ENCODE measurements at regions not wholly inside any gene's neighbourhood (a gene's known extent, or its start where the extent isn't known, plus 50 kb on each side); places are given as distances from the start of the nearest gene placed in this dataset.
"Not testable (repeated sequence)": the region's sequence is repeated elsewhere in the genome, so short reads cannot be mapped to it uniquely, and the experiment has no call there.

DNA sequence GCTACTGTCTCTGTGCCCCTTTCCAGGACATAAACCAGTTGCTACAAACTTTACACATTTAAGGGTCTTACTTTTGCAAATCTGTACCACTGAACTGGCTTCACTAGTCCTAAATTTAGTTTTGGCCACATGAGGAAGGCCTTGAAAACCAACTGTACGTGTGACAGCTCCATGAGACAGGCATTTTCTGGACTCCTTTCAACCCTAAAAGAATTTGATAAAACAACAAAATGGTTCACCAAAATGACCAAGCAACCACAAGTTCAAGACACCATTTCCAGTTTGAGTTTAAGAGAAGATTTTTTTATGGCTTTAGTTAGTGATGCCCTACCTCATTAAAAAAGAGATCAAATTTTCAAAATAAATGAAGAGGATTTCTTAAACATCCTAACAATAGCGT is 246.4 kb downstream of the ZNF674 start:
- DNase-seq (ENCODE audit: low spot score), result no peak

DNA sequence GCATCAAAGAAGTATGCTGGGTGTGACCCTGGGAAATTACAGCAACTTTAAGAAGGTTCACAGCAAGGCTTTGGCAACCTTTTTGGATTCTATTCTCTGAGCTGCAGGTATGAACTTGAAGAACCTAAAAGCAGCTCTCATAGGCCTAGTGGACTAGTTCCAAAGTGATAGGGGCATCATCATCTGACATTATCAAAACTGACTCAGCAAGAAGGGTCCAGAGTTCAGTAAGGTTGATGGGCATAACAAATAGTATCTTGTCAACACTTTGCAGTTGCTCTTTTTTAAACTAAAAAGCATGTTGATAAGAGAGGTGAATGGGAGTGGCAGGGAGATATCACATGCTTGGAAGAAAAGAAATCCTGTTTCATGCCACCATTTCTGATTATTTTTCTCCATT is 249.3 kb downstream of the ZNF674 start:
- DNase-seq (ENCODE audit: low spot score), result no peak

DNA sequence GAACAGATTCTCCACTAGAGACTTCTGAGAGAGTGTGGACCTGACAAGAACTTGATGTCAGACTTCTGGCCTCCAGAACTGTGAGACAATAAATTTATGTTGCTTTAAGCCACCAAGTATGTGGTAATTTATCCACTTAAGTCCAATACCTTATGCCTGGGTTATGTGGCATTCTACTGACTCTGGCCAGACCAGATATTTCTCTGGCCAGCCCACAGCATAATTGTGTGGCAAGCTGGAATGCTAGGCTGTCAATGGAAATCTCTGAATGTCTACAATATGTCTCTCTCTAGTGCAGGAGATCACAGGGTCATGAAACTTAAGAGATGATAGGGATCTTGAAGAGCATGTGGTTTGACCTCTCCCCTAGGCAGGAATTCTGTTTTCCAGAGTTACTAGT is 251.0 kb downstream of the ZNF674 start:
- DNase-seq (ENCODE audit: low spot score), result no peak

DNA sequence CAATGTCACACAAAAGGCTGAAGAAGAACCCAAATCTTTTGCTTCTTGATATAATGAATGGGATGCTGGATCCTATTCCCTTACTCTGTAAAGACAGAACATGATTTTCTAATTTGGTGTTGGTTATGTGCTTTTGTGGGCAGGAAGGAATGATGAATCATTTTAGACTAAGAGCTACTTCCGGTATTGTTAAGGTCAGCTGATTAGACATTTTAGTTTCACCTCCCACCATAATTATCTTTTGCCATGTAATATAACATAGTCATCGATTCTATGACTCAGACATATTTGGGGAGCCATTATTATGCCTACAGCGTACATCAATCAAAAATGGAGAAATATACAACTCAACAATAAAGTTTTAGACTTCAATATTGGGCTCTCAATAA is 265.3 kb downstream of the ZNF674 start:
- no peak for DNase-seq (ENCODE audit: low spot score)

DNA sequence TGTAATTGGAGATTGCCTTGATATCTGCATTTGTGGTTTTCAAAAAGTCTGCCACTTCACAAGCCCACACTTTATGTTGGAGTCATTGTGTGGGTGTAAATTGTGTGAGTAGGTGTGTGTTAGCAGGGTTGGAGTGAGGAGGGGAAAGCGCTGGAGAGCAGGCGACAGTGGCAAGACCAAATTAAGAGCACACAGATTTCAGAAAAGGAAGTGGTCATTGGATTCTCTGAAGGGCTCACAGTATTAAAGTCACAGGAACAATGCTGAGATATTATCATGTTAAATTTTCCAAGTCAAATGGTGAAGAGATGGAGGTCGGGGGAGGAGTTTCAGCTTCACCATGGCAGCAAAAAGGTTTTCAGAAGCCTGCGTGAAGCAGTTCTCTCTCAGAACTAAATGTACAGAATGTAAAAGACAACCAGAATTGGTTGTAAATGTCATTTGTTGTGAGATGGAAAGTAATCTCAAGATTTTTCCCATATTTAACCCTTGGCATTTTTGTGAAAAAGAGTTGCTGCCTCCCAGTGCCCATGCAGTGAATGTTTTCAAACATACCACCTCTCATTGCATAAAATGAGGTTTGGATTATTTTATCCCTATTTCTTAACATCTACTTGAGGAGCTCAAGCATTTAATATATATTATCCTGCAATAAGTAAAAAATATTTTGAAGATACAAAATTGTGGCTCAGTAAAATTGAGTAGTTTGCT is 265.9 kb downstream of the ZNF674 start:
- DNase-seq (ENCODE audit: low spot score), result no peak

DNA sequence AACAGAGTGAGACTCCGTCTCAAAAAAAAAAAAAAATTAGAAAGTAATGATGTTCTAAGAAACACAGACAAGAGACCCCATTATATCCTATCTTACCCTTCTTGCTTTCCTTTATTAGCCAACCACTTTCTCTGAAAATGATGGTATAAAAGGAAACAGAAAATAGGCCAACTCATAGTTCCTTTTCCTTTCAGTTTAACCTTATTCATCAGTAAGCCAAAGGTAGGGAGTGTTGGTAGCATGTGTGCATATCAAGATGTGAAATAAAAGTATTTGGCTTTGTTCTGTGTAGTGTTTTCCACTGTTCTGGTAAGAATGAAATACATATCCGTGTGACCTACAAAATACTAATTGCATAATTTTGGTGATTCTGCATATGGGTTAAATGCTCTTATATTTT is 266.6 kb downstream of the ZNF674 start:
- DNase-seq (ENCODE audit: low spot score), result no peak

DNA sequence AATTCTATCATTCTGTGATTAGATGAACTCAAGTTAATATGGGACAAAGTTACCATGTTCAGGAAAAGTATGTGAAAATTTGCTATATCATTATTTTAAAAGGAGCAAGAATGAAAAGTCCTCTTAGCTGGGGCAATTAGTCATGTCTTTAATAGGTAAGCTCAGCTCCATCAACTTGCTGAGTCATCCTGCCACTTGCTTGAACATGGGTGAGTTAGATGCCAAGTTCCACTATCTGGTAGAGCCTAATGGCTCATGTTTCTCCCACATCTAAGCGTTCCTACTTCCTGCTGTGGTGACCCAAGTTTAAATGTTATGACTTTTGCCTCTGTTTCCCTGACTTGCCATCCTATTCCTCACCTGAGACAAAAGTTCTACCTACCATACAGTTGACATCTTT is 276.8 kb downstream of the ZNF674 start:
- DNase-seq (ENCODE audit: low spot score), result no peak

DNA sequence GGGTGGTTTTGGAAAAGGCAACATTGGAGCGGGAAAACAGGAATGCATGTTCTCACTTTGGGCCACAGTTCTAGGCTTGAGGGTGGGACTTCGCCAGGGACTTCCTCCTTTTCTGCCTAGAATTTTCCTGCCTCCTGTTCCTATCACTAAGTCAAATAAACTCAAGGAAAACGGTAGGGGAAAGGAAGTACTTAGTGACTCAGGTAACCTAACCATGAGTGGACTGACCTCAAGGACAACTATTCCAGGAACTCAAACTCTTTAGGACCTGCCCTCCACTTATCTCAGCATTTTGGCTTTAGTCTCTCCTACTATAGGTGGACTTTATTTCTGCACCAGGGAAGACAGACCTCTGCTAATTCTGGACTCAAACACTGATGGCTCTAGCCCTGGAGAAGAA is 281.7 kb downstream of the ZNF674 start:
- no peak for DNase-seq (ENCODE audit: low spot score)

DNA sequence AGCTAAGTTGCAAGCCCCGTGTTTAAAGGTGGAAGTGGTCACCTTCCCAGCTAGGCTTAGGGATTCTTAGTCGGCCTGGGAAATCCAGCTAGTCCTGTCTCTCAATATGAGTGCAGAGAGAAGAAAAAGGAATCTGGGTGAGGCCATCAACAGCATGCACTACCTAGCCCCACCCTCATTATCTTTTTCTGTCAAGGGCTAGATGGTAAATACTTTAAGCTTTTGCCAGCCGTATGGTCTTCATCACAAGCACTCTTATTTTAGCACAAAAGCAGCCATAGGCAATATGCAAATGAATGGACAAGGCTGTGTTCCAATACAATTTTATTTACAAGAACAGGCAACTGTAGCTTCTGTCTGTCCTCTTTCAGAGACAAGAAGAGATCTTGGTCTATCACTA is 282.9 kb downstream of the ZNF674 start:
- DNase-seq (ENCODE audit: low spot score), result no peak

DNA sequence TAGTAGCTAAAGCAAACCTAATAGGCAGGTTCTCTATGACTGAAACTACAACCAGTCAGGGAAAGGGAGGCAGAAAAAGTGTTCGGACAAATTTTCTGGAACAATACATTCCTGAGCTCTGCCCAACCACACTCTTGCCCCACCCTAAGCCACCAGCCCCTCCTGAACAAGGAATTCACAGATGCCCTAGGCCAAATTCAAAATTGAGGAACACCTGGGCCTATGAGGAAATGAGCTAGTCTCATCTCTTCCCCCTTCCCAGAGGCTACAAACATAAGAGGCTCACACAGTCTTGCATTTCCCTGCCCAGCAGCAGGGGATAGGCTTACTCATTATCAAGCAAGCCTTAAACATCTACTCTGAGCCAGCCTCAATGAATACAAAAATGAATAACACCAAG is 284.7 kb downstream of the ZNF674 start:
- no peak for DNase-seq (ENCODE audit: low spot score)

DNA sequence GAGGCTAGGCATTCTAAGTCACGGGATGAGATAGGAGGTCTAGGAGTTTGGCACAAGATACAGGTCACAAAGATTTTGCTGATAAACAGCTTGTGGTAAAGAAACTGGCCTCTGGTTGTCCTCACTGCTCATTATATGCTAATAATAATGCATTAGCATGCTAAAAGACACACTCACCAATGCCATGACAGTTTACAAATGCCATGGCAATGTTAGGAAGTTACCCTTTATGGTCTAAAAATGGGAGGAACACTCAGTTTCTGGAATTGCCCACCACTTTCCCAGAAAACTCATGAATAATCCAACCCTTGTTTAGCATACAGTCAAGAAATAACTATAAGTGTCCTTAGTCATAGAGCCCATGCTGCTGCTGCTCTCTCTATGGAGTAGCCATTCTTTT is 286.9 kb downstream of the ZNF674 start:
- no peak for DNase-seq (ENCODE audit: low spot score)

DNA sequence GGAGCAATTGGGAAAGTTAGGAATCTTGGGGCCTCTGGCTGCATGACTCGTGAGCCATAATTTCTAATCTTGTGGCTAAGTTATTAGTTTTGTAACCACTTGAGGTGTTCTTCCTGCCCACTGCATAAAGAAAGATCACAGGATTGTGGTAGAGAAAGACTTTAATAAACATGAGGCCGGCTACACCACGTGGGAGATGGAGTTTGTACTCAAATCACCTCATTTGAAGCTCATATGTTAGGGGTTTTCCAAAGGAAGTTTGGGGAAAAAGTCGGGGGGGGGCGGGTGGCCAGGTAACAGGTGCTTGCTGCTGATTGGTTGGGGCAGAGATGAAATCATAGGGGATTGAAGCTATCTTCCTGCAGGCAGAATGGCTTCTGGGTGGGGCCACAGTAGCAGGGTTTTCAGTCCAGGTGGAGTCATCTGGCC is 287.8 kb downstream of the ZNF674 start:
- no peak for DNase-seq (ENCODE audit: low spot score)

DNA sequence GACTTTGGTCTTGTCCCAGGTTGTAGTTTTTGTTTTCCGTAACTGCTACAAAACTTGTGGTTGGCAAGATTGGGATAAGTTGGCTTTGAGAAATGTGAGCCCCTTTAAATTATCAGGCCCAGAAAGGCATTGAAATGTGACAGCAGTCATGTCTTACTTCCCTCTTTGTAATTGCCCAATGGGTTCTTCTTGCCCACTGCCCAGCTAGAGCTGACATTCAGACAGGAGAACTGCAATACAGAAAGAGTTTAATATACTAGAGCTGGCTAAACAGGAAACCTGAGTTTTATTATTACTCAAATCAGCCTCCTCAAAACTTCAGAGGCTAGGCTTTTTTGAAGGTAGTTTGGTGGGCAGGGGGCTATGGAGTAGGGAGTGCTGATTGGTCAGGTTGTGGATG is 288.3 kb downstream of the ZNF674 start:
- no peak for DNase-seq (ENCODE audit: low spot score)

DNA sequence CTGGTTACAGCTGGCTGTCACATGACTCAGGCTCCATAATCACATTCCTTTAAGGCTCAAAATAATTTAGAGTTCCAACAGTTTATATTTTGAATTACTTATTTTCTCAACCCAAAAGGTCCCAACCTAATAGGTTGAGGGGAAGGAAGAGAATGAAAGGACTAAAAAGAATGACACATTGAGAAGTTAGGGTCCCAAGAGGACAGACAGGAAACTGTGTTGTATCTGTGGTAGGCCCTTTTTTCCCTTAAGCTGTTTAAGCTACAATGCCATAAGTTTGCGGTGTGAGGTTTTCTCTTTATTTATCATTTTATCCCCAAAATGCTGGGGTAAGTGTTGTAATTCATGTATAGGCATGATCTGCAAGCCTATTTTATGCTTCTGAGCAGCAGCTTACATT is 290.2 kb downstream of the ZNF674 start:
- no peak for DNase-seq (ENCODE audit: low spot score)

DNA sequence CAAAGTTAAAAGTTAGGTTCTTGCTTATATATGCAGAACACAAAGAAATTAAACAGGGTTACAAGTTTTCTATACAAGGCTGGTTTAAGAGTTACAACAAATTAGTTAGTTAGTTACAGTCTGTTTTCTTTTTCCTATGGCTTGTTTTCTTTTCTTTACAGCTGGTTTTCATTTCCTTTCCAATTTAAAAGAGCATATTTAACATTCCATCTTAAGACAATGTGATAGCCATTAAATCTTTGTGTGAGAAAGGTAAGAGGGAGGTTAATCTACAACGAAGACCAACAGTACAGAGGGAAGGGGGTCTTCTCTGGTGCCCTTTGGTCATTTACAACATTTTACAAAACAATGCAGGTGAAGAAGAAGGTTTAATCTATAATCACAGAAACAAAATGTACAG is 290.6 kb downstream of the ZNF674 start:
- DNase-seq (ENCODE audit: low spot score), result no peak

DNA sequence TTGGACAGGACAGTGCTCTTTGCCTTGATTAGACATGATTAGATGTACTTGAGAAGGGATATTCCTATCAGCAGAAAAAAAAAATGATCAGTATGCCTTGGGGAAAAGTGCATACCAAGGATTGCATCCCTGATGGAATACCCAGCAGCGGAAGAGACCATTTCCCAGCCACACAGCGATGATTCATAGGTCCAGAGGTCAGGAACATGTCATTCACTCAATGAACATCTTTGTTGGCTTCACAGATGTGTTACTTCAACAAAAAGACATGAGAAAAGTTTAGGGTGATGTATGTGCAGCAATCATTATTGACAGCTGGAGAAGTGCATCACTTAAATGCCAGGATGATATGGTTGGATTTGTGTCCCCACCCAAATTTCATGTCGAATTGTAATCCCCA is 293.5 kb downstream of the ZNF674 start:
- no peak for DNase-seq (ENCODE audit: low spot score)

DNA sequence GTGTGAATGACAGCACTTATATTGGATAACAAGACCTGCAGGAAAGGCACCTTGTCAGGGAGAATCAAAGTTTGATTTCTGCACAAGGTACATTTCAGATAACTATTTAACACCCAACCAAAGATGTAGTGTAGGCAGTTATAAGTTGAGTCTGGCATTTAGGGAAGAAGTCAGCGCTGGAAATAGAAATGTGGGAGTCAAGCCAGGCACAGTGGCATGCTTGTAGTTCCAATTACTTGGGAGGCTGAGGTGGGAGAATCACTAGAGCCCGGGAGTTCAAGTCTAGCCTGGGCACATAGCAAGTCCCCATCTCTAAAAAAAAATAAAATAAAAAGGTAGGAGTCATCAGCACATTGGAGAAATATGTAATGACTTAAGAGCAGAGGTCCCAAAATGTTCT is 295.1 kb downstream of the ZNF674 start:
- no peak for DNase-seq (ENCODE audit: low spot score)

DNA sequence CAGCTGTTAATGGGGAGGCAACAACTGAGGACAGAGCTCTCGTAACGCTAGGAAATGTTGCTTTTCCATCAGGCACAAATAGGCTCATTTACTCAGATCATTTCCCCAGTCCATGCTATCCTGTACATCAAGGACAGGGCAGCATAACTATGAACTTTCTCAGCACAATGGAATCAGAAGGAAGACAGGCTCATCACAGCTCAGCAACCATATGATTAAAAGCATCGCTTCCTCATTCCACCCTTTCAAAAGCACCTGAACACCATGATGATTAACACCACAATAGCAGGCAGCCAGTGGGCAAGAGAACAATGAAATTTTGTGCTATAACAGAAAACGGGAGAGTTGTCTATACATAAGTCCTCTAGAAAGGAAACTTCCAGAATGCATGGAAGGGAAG is 297.8 kb downstream of the ZNF674 start:
- DNase-seq (ENCODE audit: low spot score), result no peak

DNA sequence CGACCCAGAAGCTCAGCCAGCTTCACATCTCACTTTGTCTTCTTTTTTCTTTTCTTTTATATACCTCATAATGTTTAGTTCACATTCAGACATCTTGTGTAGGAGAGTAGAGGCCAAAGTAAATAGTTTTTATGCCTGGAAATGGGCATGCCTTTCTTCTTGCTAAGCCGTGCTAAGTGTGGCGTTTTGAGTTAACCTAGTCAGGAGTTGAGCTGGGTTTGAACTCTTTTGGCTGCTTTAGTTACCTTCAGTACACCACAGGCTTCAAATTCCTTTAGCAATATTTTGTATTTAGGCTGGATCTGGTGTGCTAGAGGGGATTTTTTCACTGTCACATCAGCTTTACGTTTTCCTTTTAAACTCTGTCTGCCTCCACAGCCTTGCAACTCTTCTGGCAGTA is 300.8 kb downstream of the ZNF674 start:
- DNase-seq (ENCODE audit: low spot score), result no peak

DNA sequence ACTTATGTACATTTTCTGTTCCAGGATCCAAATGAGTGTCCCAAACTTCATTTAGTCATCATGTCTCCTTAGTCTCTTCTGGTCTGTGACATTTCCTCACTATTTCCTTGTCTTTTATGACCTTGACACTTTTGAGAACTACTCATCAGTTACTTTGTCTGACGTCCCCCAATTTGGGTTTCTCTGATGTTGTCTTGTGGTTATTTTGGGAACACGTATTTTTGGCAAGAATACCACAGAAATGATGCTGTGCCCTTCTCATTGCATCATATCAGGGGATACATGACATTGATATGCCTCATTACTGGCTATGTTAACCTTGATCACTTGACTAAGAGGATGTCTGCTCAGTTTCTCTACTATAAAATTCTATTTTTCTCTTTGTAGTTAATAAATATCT is 308.8 kb downstream of the ZNF674 start:
- DNase-seq (ENCODE audit: low spot score), result no peak

DNA sequence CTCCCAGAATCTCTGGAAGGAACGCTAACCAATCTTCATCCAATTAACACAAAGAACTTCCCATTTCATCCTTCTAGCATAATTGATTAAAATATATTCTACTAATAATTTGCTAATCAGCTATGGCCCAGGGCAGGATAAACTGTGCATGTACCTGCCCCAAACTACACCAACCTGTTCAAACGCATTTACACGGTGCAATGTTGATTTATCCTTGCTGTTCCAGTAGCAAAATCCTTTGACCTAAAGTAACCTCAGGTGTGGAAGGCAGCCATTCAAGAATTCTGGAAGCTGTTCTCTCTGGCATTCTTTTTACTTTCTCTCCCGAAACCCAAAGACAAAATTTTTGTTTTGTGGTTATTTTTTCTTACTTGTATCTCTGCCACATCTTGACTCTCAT is 309.4 kb downstream of the ZNF674 start:
- DNase-seq (ENCODE audit: low spot score), result no peak

DNA sequence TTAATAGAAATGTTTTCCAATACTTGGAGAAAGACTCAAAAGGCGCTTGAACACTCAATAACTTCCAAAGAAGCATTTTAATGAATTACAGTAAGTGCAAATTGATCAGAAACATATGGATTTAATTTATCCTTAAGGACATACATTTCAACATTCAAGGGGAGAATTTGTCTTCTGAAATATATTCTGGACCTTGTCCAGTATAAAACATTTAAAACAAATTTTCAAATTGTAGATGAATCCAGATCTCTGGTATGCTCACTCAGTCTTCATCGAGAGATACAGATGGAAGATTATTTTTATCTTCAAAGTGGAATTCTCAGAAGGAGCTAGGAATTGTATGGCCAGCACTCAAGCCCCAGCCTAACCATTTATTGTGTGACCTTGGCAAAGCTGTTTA is 310.4 kb downstream of the ZNF674 start:
- no peak for DNase-seq (ENCODE audit: low spot score)

DNA sequence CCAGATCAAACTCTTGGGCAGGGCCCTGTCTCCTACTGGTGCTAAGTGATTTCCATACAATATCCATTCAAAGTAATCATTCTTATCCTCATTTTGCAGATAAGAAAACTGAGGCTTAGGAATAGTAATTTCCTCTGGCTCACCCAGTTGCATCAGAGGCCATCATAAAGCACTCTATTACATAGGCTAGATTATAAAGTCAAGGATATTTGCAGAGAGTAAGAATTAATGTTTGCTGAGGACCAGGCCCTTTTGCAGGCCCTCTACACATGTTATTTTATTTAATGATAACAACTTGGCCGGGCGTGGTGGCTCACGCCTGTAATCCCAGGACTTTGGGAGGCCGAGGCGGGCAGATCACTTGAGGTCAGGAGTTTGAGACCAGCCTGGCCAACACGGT is 316.8 kb downstream of the ZNF674 start:
- no peak for DNase-seq (ENCODE audit: low spot score)

DNA sequence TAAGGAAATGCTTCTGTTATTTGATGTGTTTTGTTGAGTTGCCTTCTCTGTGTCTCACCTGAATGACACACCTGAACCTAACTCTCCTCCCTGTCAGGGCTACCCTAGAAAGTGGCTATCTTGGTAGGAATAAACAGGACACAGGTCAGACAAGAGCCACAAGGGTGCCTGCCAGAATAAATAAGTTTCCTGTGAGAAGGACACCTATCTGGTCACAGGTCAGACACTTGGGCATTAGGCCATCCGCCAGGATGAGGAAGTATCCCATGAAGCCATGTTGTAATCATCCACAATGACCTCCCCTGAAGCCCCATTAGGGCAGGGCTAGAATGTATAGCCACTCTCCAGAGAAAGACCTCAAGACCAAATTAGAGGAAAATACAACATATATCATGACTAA is 318.8 kb downstream of the ZNF674 start:
- no peak for DNase-seq (ENCODE audit: low spot score)

DNA sequence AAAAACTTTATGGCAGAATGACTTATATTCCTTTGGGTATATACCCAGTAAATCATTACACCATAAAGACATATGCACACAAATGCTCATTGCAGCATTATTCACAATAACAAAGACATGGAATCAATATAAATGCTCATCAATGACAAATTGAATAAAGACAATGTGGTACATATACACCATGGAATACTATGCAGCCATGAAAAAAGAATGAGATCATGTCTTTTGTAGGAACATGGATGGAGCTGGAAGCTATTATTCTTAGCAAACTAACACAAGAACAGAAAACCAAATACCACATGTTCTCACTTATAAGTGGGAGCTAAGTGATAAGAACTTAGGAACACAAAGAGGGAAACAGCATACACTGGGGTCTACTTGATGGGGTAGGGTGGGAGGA is 321.7 kb downstream of the ZNF674 start:
- not testable (repeated sequence) for DNase-seq (ENCODE audit: low spot score)
